H1 (cell line): ENCODE measurements at regions not wholly inside any gene's neighbourhood (a gene's known extent, or its start where the extent isn't known, plus 50 kb on each side); places are given as distances from the start of the nearest gene placed in this dataset.

ENCODE experiments used
- CTCF ChIA-PET: fragments of 300-600 bp; sonication (Branson Sonifier 250); formaldehyde crosslinking; loops from one replicate; lab custom pipeline; 2021; ENCODE audit not compliant: partially characterized antibody; lab: Charles Lee
- POLR2A ChIA-PET: fragments of 300-600 bp; sonication (Branson Sonifier 250); formaldehyde crosslinking; loops from one replicate; lab custom pipeline; 2021; ENCODE audit warnings: inconsistent platforms; ENCODE audit not compliant: partially characterized antibody; lab: Charles Lee
- DNase-seq, 2 experiments: peaks; one replicate each; pipeline versions ENCODE4 v3.0.0 to v3.0.0-alpha.2; 2010 to 2022; ENCODE audit warnings: low spot score in 2 of 2, low read depth in 1 of 2, mixed read lengths in 1 of 2
- FAIRE-seq: peaks from 2 replicates; lab custom pipeline; 2011; peaks lifted over from hg19 to GRCh38; lab: Jason Lieb, UNC
- H2AFZ ChIP-seq: 2 replicates; pipeline ENCODE4 v1.8.1; 2012; ENCODE audit warnings: low read length, inconsistent platforms
- H2AK5ac ChIP-seq: 2 replicates; pipeline ENCODE4 v1.6.1; 2013; ENCODE audit warnings: low read depth, low read length
- H2BK120ac ChIP-seq: replicated peaks from 2 replicates; pipeline ENCODE3; 2013; ENCODE audit warnings: low read depth, low read length, inconsistent platforms
- H2BK12ac ChIP-seq: 2 replicates; pipeline ENCODE4 v1.6.1; 2013; ENCODE audit warnings: low read depth, low read length
- H2BK15ac ChIP-seq: 2 replicates; pipeline ENCODE4 v1.6.1; 2013; ENCODE audit warnings: low read length
- H2BK20ac ChIP-seq: 2 replicates; pipeline ENCODE4 v1.6.1; 2013; ENCODE audit warnings: low read length
- H2BK5ac ChIP-seq: 2 replicates; pipeline ENCODE4 v1.6.1; 2013; ENCODE audit warnings: low read depth, low read length
- H3K14ac ChIP-seq: 2 replicates; pipeline ENCODE4 v1.6.1; 2013; ENCODE audit warnings: inconsistent platforms; ENCODE audit not compliant: insufficient read length
- H3K18ac ChIP-seq: 2 replicates; pipeline ENCODE4 v1.6.1; 2013; ENCODE audit warnings: low read length; ENCODE audit errors: extremely low read depth
- H3K23ac ChIP-seq: 2 replicates; pipeline ENCODE4 v1.6.1; 2013; ENCODE audit warnings: inconsistent platforms; ENCODE audit not compliant: insufficient read length
- H3K23me2 ChIP-seq: 2 replicates; pipeline ENCODE4 v1.6.1; 2013; ENCODE audit warnings: low read depth, low read length
- H3K27ac ChIP-seq: 2 replicates; pipeline ENCODE4 v1.6.1; 2011; ENCODE audit warnings: low read depth, low read length, inconsistent platforms
- H3K27me3 ChIP-seq, 4 experiments: replicated peaks in 1 of 4; 1 replicate in 1 of 4; 2 replicates in 3 of 4; pipeline versions ENCODE4 v1.6.1 to v1.8.1; 2011 to 2013; ENCODE audit warnings: low read length in 3 of 4, mild to moderate bottlenecking in 3 of 4, inconsistent platforms in 2 of 4, mixed read lengths in 2 of 4, moderate library complexity in 1 of 4; ENCODE audit not compliant: control insufficient read depth in 3 of 4, insufficient read depth in 3 of 4; ENCODE audit errors: extremely low read depth in 1 of 4
- H3K36me3 ChIP-seq, 4 experiments: 2 replicates each; pipeline versions ENCODE4 v1.6.1 to v1.8.1; 2011 to 2013; ENCODE audit warnings: mild to moderate bottlenecking in 4 of 4, low read length in 3 of 4, moderate library complexity in 2 of 4, control low read depth in 1 of 4, inconsistent platforms in 1 of 4; ENCODE audit not compliant: insufficient read depth in 4 of 4, control insufficient read depth in 2 of 4
- H3K4ac ChIP-seq: replicated peaks from 2 replicates; pipeline ENCODE3; 2013; ENCODE audit warnings: low read length, low read depth, mixed read lengths, inconsistent platforms; ENCODE audit not compliant: insufficient read length
- H3K4me1 ChIP-seq, 4 experiments: replicated peaks in 1 of 4; 1 replicate in 1 of 4; 2 replicates in 3 of 4; pipeline versions ENCODE4 v1.6.1 to v1.8.1; 2011 to 2013; ENCODE audit warnings: low read length in 3 of 4, inconsistent platforms in 2 of 4, mixed read lengths in 1 of 4; ENCODE audit not compliant: insufficient read depth in 4 of 4, control insufficient read depth in 3 of 4
- H3K4me2 ChIP-seq, 2 experiments: 2 replicates each; pipeline versions ENCODE4 v1.6.1 to v1.8.1; 2011 to 2013; ENCODE audit warnings: low read depth in 2 of 2, low read length in 2 of 2, control low read depth in 1 of 2, inconsistent platforms in 1 of 2, mild to moderate bottlenecking in 1 of 2; ENCODE audit not compliant: insufficient read depth in 1 of 2
- H3K4me3 ChIP-seq, 4 experiments: fragments of 200-600, 300-600 bp in 1 of 4; sonication (generic), shearing (Covaris generic), sonication (Bioruptor Twin) in 1 of 4; 2 replicates each; pipeline versions ENCODE4 v1.5.1 to v1.8.1; 2011 to 2016; ENCODE audit warnings: low read length in 4 of 4, low read depth in 3 of 4, control low read depth in 2 of 4, inconsistent platforms in 2 of 4, mild to moderate bottlenecking in 2 of 4, mixed read lengths in 1 of 4, moderate library complexity in 1 of 4; ENCODE audit not compliant: insufficient read depth in 2 of 4; ENCODE audit errors: extremely low read depth in 1 of 4
- H3K56ac ChIP-seq: replicated peaks from 2 replicates; pipeline ENCODE3; 2013; ENCODE audit warnings: low read depth, mild to moderate bottlenecking, mixed read lengths, low read length, inconsistent platforms; ENCODE audit not compliant: insufficient read length
- H3K79me1 ChIP-seq: 2 replicates; pipeline ENCODE4 v1.6.1; 2013; ENCODE audit warnings: low read depth, low read length, control low read depth
- H3K79me2 ChIP-seq, 2 experiments: 2 replicates each; pipeline versions ENCODE4 v1.6.1 to v1.8.1; 2012 to 2013; ENCODE audit warnings: low read length in 2 of 2, mild to moderate bottlenecking in 2 of 2, inconsistent platforms in 1 of 2; ENCODE audit not compliant: insufficient read depth in 2 of 2, control insufficient read depth in 1 of 2
- H3K9ac ChIP-seq, 4 experiments: replicated peaks in 1 of 4; 1 replicate in 1 of 4; 2 replicates in 3 of 4; pipeline versions ENCODE4 v1.6.1 to v1.8.1; 2011 to 2013; ENCODE audit warnings: low read depth in 3 of 4, low read length in 3 of 4, control low read depth in 2 of 4, mild to moderate bottlenecking in 2 of 4, moderate library complexity in 2 of 4, inconsistent platforms in 1 of 4; ENCODE audit errors: extremely low read depth in 1 of 4
- H3K9me3 ChIP-seq, 2 experiments: 2 replicates each; pipeline versions ENCODE4 v1.6.1 to v1.8.1; 2012 to 2013; ENCODE audit warnings: mild to moderate bottlenecking in 2 of 2, moderate library complexity in 2 of 2, control low read depth in 1 of 2, inconsistent platforms in 1 of 2, low read depth in 1 of 2, low read length in 1 of 2, mixed read lengths in 1 of 2; ENCODE audit not compliant: insufficient read depth in 2 of 2
- H4K20me1 ChIP-seq, 2 experiments: replicated peaks in 1 of 2; 2 replicates each; pipeline versions ENCODE3 to v1.8.1; 2011 to 2013; ENCODE audit warnings: inconsistent platforms in 2 of 2, low read length in 2 of 2, mild to moderate bottlenecking in 1 of 2; ENCODE audit not compliant: insufficient read depth in 2 of 2, control insufficient read depth in 1 of 2
- H4K5ac ChIP-seq: 2 replicates; pipeline ENCODE4 v1.6.1; 2013; ENCODE audit warnings: low read length, low read depth, mixed read lengths, inconsistent platforms; ENCODE audit not compliant: insufficient read length
- H4K8ac ChIP-seq: 2 replicates; pipeline ENCODE4 v1.8.0; 2013; ENCODE audit warnings: mild to moderate bottlenecking, moderate library complexity, low read length, inconsistent platforms; ENCODE audit not compliant: insufficient read depth; ENCODE audit errors: extremely low read depth
- H4K91ac ChIP-seq: replicated peaks from 2 replicates; pipeline ENCODE3; 2013; ENCODE audit warnings: low read length, mixed read lengths, inconsistent platforms; ENCODE audit not compliant: insufficient read length
- BRCA1 ChIP-seq: IDR thresholded peaks from 2 replicates; pipeline ENCODE4 v1.6.1; 2012; ENCODE audit warnings: low read depth, low read length, improper control_type of control experiment
- CEBPB ChIP-seq: IDR thresholded peaks from 2 replicates; pipeline ENCODE4 v1.6.1; 2012; ENCODE audit warnings: low read depth, low read length
- CHD2 ChIP-seq: IDR thresholded peaks from 2 replicates; pipeline ENCODE4 v1.6.1; 2012; ENCODE audit warnings: low read length, improper control_type of control experiment
- CREB1 ChIP-seq: IDR thresholded peaks from 2 replicates; pipeline ENCODE4 v1.6.1; 2012; ENCODE audit warnings: inconsistent platforms
- CTBP2 ChIP-seq: IDR thresholded peaks from 2 replicates; pipeline ENCODE4 v1.7.0; 2011; ENCODE audit warnings: borderline replicate concordance, mild to moderate bottlenecking, moderate library complexity, mixed read lengths, low read length; ENCODE audit not compliant: insufficient read depth, insufficient read length
- KDM5A ChIP-seq: fragments of 200-600 bp; IDR thresholded peaks from 2 replicates; pipeline ENCODE4 v1.7.1; 2012; ENCODE audit warnings: mild to moderate bottlenecking, low read length, inconsistent platforms, mixed read lengths
- POU5F1 ChIP-seq: IDR thresholded peaks from 2 replicates; pipeline ENCODE4 v1.6.1; 2011; ENCODE audit warnings: low read depth, mild to moderate bottlenecking, low read length, moderate library complexity
- SP2 ChIP-seq: IDR thresholded peaks from 2 replicates; pipeline ENCODE4 v1.6.1; 2012; ENCODE audit warnings: mild to moderate bottlenecking, low read length, inconsistent platforms
- TBP ChIP-seq: IDR thresholded peaks from 2 replicates; pipeline ENCODE4 v1.6.1; 2011; ENCODE audit warnings: low read depth, low read length, improper control_type of control experiment
- WGBS, 2 experiments: shearing (Covaris generic) in 1 of 2; methylation state at CpG; one replicate each; pipeline versions ENCODE4 v1.1.6 to v1.1.7; 2013 to 2015; ENCODE audit warnings: low lambda C conversion rate in 2 of 2, mixed read lengths in 2 of 2, inconsistent platforms in 1 of 2, low coverage in 1 of 2, missing lambda C conversion rate in 1 of 2; ENCODE audit not compliant: insufficient replicate concordance in 2 of 2, insufficient coverage in 1 of 2, insufficient read length in 1 of 2; ENCODE audit errors: extremely low coverage in 1 of 2, missing lambda C conversion rate in 1 of 2; 5-methylcytosine and 5-hydroxymethylcytosine counted together
- TF ChIP-seq, protein P1 (sequence below): IDR thresholded peaks from 2 replicates; pipeline ENCODE4 v1.6.1; 2012; ENCODE audit warnings: inconsistent platforms

DNA sequence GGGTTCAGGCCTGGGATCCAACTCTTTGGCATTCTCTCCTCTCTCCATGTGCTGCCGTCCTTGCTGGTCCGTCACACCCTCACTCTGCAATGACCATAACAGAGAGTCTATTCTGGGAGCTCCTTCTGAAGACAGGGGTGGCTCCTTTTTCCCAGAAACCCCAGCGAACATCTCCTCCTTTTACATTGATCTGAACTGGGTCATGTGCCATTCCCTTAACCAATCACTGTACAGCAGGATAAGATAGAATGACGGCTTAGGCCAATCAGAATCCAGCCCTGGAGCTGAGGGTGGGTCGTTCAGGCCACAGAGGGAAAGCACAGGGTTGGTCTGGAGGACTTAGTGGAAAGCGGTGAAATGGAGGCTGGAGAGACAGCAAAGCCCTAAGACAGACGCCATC lies 740.1 kb downstream of the MATN1 start:
- Histone ChIP-seq H3K18ac (no peak overlapping the region), H3K4me2 (no peak overlapping the region), H2BK120ac (no peak overlapping the region), H4K8ac (no peak overlapping the region), H3K36me3 (no peaks in the 10 kb centered on the region), H3K79me2 (no peaks in the 10 kb centered on the region), H3K4ac (no peak overlapping the region), H3K4me1 (peaks cover 3 to 13% (median 8%) of the 10 kb centered on the region in 4 experiments), H3K56ac (no peak overlapping the region), H2BK5ac (no peak overlapping the region), H3K4me3 (no peak overlapping the region), H4K5ac (no peak overlapping the region), H2BK15ac (peak overlapping the region; percentile 6; the same call in 1 of the 2 replicates), H2AFZ (no peak overlapping the region), H3K14ac (no peak overlapping the region), H2AK5ac (no peak overlapping the region), H3K9me3 (no peaks in the 10 kb centered on the region), H2BK20ac (no peak overlapping the region), H3K23ac (no peak overlapping the region), H3K79me1 (no peaks in the 10 kb centered on the region), H3K9ac (no peak overlapping the region), H4K20me1 (no peaks in the 10 kb centered on the region), H4K91ac (no peak overlapping the region), H3K27ac (no peak overlapping the region), H3K27me3 (no peaks in the 10 kb centered on the region), H3K23me2 (no peaks in the 10 kb centered on the region), H2BK12ac (peak overlapping the region; percentile 3; the same call in 1 of the 2 replicates)
- 93% methylated on average over 7 of the region's 7 CpGs; no CpG with 5 or more reads in 1 of the 2 experiments for whole genome bisulfite sequencing, 2 experiments
- ChIA-PET POLR2A (interaction anchor here (1.3 kb wide), 1 partner anchor 8 kb away, joined by 4 read pairs; no protein-coding TSS in a partner anchor), CTCF (interaction anchor here (1.1 to 1.4 kb wide), 3 partner anchors 8 to 134 kb away, joined by 3 to 4 read pairs (median 3); no protein-coding TSS in a partner anchor)
- FAIRE-seq: no peak
- DNase-seq: peak in 1 of 2 experiments; percentile 20
- TF ChIP-seq CREB1 (no peak), BRCA1 (no peak), CEBPB (no peak), POU5F1 (no peak), SP2 (no peak), CHD2 (no peak), CTBP2 (no peak), KDM5A (no peak), TBP (no peak)
- TF ChIP-seq, protein P1, sequence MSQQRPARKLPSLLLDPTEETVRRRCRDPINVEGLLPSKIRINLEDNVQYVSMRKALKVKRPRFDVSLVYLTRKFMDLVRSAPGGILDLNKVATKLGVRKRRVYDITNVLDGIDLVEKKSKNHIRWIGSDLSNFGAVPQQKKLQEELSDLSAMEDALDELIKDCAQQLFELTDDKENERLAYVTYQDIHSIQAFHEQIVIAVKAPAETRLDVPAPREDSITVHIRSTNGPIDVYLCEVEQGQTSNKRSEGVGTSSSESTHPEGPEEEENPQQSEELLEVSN: no peak
